HG03025 (cell line): ENCODE measurements at regions not wholly inside any gene's neighbourhood (a gene's known extent, or its start where the extent isn't known, plus 50 kb on each side); places are given as distances from the start of the nearest gene placed in this dataset.
A peak's percentile ranks its signal among the peaks of the same experiment; 100 is the strongest.

Source experiments
- ATAC-seq: cut with Tn5 transposase; IDR thresholded peaks from one replicate; pipeline ENCODE4 v1.9.1; 2021; ENCODE audit warnings: mild to moderate bottlenecking, moderate library complexity; ENCODE audit not compliant: unreplicated experiment, low FRiP score

GRCh38 chr4:181137351-181137750 lies 1105.9 kb upstream of the TENM3 start:
- ATAC-seq = no peak

- no peak for ATAC-seq
Observed at GRCh38 chr4:181138116-181138515, 1105.1 kb upstream of the TENM3 start.

GRCh38 chr4:181140037-181140603 lies 1103.1 kb upstream of the TENM3 start:
- ATAC-seq = no peak

GRCh38 chr4:181143250-181143854 lies 1099.8 kb upstream of the TENM3 start:
- ATAC-seq = peak; percentile 88

GRCh38 chr4:181146051-181146450 lies 1097.2 kb upstream of the TENM3 start:
- no peak for ATAC-seq

GRCh38 chr4:181147416-181147951 lies 1095.7 kb upstream of the TENM3 start:
- no peak for ATAC-seq

GRCh38 chr4:181148470-181148869 lies 1094.7 kb upstream of the TENM3 start:
- ATAC-seq = no peak

- no peak for ATAC-seq
Observed at GRCh38 chr4:181150191-181150590, 1093.0 kb upstream of the TENM3 start.

- no peak for ATAC-seq
Observed at GRCh38 chr4:181151856-181152255, 1091.3 kb upstream of the TENM3 start.

- ATAC-seq = no peak
Observed at GRCh38 chr4:181157647-181158046, 1085.6 kb upstream of the TENM3 start.

- ATAC-seq = no peak
Observed at GRCh38 chr4:181158971-181159370, 1084.2 kb upstream of the TENM3 start.

GRCh38 chr4:181161669-181162068 lies 1081.5 kb upstream of the TENM3 start:
- ATAC-seq = no peak

GRCh38 chr4:181162266-181162665 lies 1080.9 kb upstream of the TENM3 start:
- ATAC-seq = no peak

- ATAC-seq = no peak
Observed at GRCh38 chr4:181162676-181163075, 1080.5 kb upstream of the TENM3 start.

GRCh38 chr4:181166742-181167399 lies 1076.3 kb upstream of the TENM3 start:
- no peak for ATAC-seq

- ATAC-seq = no peak
Observed at GRCh38 chr4:181168011-181168805, 1075.0 kb upstream of the TENM3 start.

- ATAC-seq = no peak
Observed at GRCh38 chr4:181173046-181173445, 1070.2 kb upstream of the TENM3 start.

- ATAC-seq = no peak
Observed at GRCh38 chr4:181176306-181176705, 1066.9 kb upstream of the TENM3 start.

- no peak for ATAC-seq
Observed at GRCh38 chr4:181181331-181181730, 1061.9 kb upstream of the TENM3 start.

GRCh38 chr4:181189751-181190150 lies 1053.5 kb upstream of the TENM3 start:
- ATAC-seq = no peak
